ENCODE measurements at regions not wholly inside any gene's neighbourhood (a gene's known extent, or its start where the extent isn't known, plus 50 kb on each side); places are given as distances from the start of the nearest gene placed in this dataset.

DNA sequence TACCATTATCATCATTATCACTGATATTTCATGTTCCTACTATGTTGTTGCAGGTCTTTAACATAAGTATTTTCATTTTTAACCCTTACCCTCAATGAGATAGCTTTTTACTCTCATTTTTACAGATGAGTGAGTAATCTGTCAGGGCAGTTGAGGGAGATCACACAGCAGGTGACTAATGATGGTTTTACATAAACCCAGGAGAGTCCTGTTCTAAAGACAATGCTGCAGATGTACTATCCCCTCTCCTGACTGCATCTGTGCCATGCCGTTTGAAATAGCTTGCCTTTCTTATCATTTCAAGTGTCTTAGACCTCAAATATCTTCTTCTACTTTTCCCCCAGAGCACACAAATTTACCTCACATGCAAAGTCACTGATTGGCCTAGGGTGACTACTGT is 1552.1 kb upstream of the SEL1L start:
- TF ChIP-seq POLR2AphosphoS5 (IDR thresholded peaks at IDR 0.05; ENCODE audit: low read depth, low read length) (no peak), REST (IDR thresholded peaks at IDR 0.05; ENCODE audit: insufficient read depth in 1 of 2, low read depth in 2 of 2, low read length in 2 of 2) (no peak)
